Progenitor cell of endocrine pancreas (in vitro differentiated cells): ENCODE measurements at regions not wholly inside any gene's neighbourhood (a gene's known extent, or its start where the extent isn't known, plus 50 kb on each side); places are given as distances from the start of the nearest gene placed in this dataset.

ENCODE experiments used
- DNase-seq: peaks from one replicate; pipeline ENCODE4 v3.0.0; 2021; ENCODE audit warnings: low spot score; ENCODE audit not compliant: unreplicated experiment
- H3K27ac Mint-ChIP-seq: 2 replicates; pipeline ENCODE4 v1.8.0; 2021; ENCODE audit warnings: mild to moderate bottlenecking, moderate library complexity, mixed read lengths
- H3K27me3 Mint-ChIP-seq: 2 replicates; pipeline ENCODE4 v1.8.0; 2021; ENCODE audit warnings: mixed read lengths
- H3K36me3 Mint-ChIP-seq: 2 replicates; pipeline ENCODE4 v1.8.0; 2022; ENCODE audit warnings: mixed read lengths; ENCODE audit not compliant: insufficient read depth
- H3K4me1 Mint-ChIP-seq: 2 replicates; pipeline ENCODE4 v1.8.0; 2021; ENCODE audit warnings: low read depth, mixed read lengths
- H3K4me3 Mint-ChIP-seq: 2 replicates; pipeline ENCODE4 v1.8.0; 2021; ENCODE audit warnings: low read depth, mild to moderate bottlenecking, moderate library complexity, mixed read lengths
- H3K9me3 Mint-ChIP-seq: 2 replicates; pipeline ENCODE4 v1.8.0; 2021; ENCODE audit warnings: low read depth, mixed read lengths
- CTCF ChIP-seq: fragments of 200-600 bp; sonication (generic); IDR thresholded peaks from one replicate; pipeline ENCODE4 v1.5.0; 2021; ENCODE audit warnings: antibody characterized with exemption, mild to moderate bottlenecking; ENCODE audit not compliant: unreplicated experiment

GRCh38 chr5:114957384-114957783, 212.3 kb downstream of the TRIM36 start:
- H3K27me3 Mint-ChIP-seq: no peaks in the 10 kb centered on the region
- H3K4me3 Mint-ChIP-seq: no peak overlapping the region
- no peak overlapping the region for H3K27ac Mint-ChIP-seq
- no peaks in the 10 kb centered on the region for H3K36me3 Mint-ChIP-seq
- peaks cover 2% of the 10 kb centered on the region for H3K4me1 Mint-ChIP-seq
- TF ChIP-seq CTCF: no peak
- no peaks in the 10 kb centered on the region for H3K9me3 Mint-ChIP-seq
- DNase-seq: no peak

GRCh38 chr5:114953565-114953964, 216.1 kb downstream of the TRIM36 start:
- H3K9me3 Mint-ChIP-seq: no peaks in the 10 kb centered on the region

GRCh38 chr5:114952876-114953275, 216.8 kb downstream of the TRIM36 start:
- H3K4me3 Mint-ChIP-seq: no peak overlapping the region
- DNase-seq: no peak
- no peak for TF ChIP-seq CTCF
- no peak overlapping the region for H3K27ac Mint-ChIP-seq
- H3K9me3 Mint-ChIP-seq: no peaks in the 10 kb centered on the region
- H3K27me3 Mint-ChIP-seq: no peaks in the 10 kb centered on the region
- no peaks in the 10 kb centered on the region for H3K4me1 Mint-ChIP-seq
- no peaks in the 10 kb centered on the region for H3K36me3 Mint-ChIP-seq

More at GRCh38 chr5:114953565-114953964, 216.1 kb downstream of the TRIM36 start:
- no peaks in the 10 kb centered on the region for H3K4me1 Mint-ChIP-seq
- DNase-seq: no peak
- H3K27ac Mint-ChIP-seq: no peak overlapping the region
- no peak for TF ChIP-seq CTCF
- no peak overlapping the region for H3K4me3 Mint-ChIP-seq
- H3K27me3 Mint-ChIP-seq: no peaks in the 10 kb centered on the region
- H3K36me3 Mint-ChIP-seq: no peaks in the 10 kb centered on the region

- Mint-ChIP-seq H3K9me3 (no peaks in the 10 kb centered on the region), H3K27ac (no peak overlapping the region), H3K27me3 (no peaks in the 10 kb centered on the region)
These were observed 220.0 kb downstream of the TRIM36 start for GRCh38 chr5:114949756-114950155.

GRCh38 chr5:114948986-114949621, 220.6 kb downstream of the TRIM36 start:
- TF ChIP-seq CTCF: no peak
- H3K27ac Mint-ChIP-seq: no peak overlapping the region
- H3K4me3 Mint-ChIP-seq: no peak overlapping the region
- no peaks in the 10 kb centered on the region for H3K27me3 Mint-ChIP-seq
- no peaks in the 10 kb centered on the region for H3K4me1 Mint-ChIP-seq
- H3K9me3 Mint-ChIP-seq: no peaks in the 10 kb centered on the region
- DNase-seq: no peak
- no peaks in the 10 kb centered on the region for H3K36me3 Mint-ChIP-seq

More at GRCh38 chr5:114949756-114950155, 220.0 kb downstream of the TRIM36 start:
- no peak for DNase-seq
- no peak for TF ChIP-seq CTCF
- H3K4me1 Mint-ChIP-seq: no peaks in the 10 kb centered on the region
- H3K36me3 Mint-ChIP-seq: no peaks in the 10 kb centered on the region
- no peak overlapping the region for H3K4me3 Mint-ChIP-seq
